ENCODE measurements at regions not wholly inside any gene's neighbourhood (a gene's known extent, or its start where the extent isn't known, plus 50 kb on each side); places are given as distances from the start of the nearest gene placed in this dataset.

- ATAC-seq, result no peak
- H3K4me1 ChIP-seq, result peaks cover 0 to 14% (median 11%) of the 10 kb centered on the region in 12 donors
- H3K36me3 ChIP-seq, result no peaks in the 10 kb centered on the region
- peak in 3 of 5 donors; percentile 12 to 48 (median 28) for DNase-seq
- TF ChIP-seq, protein P1, sequence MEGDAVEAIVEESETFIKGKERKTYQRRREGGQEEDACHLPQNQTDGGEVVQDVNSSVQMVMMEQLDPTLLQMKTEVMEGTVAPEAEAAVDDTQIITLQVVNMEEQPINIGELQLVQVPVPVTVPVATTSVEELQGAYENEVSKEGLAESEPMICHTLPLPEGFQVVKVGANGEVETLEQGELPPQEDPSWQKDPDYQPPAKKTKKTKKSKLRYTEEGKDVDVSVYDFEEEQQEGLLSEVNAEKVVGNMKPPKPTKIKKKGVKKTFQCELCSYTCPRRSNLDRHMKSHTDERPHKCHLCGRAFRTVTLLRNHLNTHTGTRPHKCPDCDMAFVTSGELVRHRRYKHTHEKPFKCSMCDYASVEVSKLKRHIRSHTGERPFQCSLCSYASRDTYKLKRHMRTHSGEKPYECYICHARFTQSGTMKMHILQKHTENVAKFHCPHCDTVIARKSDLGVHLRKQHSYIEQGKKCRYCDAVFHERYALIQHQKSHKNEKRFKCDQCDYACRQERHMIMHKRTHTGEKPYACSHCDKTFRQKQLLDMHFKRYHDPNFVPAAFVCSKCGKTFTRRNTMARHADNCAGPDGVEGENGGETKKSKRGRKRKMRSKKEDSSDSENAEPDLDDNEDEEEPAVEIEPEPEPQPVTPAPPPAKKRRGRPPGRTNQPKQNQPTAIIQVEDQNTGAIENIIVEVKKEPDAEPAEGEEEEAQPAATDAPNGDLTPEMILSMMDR (IDR thresholded peaks at IDR 0.05), result no peak
- TF ChIP-seq POLR2A (IDR thresholded peaks at IDR 0.05), result no peak
- H3K9me3 ChIP-seq, result no peaks in the 10 kb centered on the region
- WGBS, 4 donors, result 44 to 64% (median 57%) methylated on average over 21 to 27 of the region's 27 CpGs
- H3K27me3 ChIP-seq, result no peaks in the 10 kb centered on the region
- no peak overlapping the region for H3K27ac ChIP-seq
- intact Hi-C loops (cut with DNase I), result no loop called here
- H3K4me3 ChIP-seq, result no peak overlapping the region
These were observed 199.0 kb downstream of the BRD1 start for GRCh38 chr22:49628391-49629260.

DNA sequence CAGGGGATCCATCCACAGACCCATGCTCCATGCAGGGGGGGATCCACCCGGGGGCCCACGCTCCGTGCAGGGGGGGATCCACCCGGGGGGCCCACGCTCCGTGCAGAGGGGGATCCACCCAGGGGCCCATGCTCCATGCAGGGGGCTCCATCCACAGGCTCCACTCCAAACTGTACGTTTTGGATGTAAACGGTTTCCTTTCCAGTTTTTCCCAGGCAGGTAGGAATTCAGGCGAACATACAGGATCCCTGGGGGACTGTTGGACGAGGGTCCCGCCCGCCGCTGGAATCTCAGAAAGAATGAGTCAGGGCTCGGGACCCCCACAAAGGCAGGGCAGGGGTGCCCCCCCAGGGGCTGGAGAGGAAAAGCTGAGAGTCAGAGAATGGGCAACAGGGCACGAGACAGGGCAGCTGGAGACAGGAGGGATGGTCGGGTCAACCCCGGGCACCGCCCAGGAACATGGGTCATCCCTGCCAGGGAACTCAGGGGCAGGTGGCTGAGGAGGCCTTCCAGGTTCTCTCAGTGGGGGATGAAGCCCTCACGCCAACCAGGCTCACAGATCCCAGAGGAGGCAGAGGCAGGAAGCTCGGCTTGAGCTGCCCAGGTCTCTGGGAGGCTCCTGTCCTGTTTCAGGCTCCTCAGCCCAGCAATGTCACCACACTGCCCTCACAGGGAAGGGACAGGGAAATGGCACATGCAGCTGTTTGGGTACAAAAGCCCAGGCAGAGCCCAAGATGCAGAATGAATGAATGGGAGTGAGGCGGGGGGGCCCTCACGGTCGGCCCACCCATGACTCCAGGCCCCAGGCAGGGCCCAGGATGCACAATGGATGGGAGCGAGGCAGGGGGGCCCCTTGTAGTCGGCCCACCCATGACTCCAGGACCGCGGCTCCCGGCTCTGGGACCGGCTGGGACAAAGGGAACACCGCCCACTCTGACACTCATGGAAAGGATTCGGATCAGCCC lies 200.2 kb downstream of the BRD1 start:
- ATAC-seq (no peak), DNase-seq (peak in 3 of 5 donors; percentile 13 to 44 (median 14))
- intact Hi-C loops (cut with DNase I), result no loop called here
- Histone ChIP-seq H3K36me3 (no peaks in the 10 kb centered on the region), H3K4me1 (peaks cover 0 to 9% (median 5%) of the 10 kb centered on the region in 12 donors), H3K9me3 (no peaks in the 10 kb centered on the region), H3K27me3 (peaks cover 0 to 4% (median 0%) of the 10 kb centered on the region in 9 donors), H3K4me3 (no peak overlapping the region), H3K27ac (no peak overlapping the region)
- TF ChIP-seq, protein P1 (IDR thresholded peaks at IDR 0.05), result no peak
- no peak for TF ChIP-seq POLR2A (IDR thresholded peaks at IDR 0.05)
- 77 to 82% (median 81%) methylated on average over 25 to 31 of the region's 31 CpGs for WGBS, 4 donors

- no peak for ATAC-seq
- no peak overlapping the region for H3K4me3 ChIP-seq
- intact Hi-C loops (cut with DNase I), result no loop called here
- H3K36me3 ChIP-seq, result no peaks in the 10 kb centered on the region
- H3K4me1 ChIP-seq, result peaks cover 0 to 6% (median 0%) of the 10 kb centered on the region in 12 donors
- peak in 3 of 5 donors; percentile 19 to 43 (median 20) for DNase-seq
- TF ChIP-seq, protein P1 (IDR thresholded peaks at IDR 0.05), result no peak
- TF ChIP-seq POLR2A (IDR thresholded peaks at IDR 0.05), result no peak
- no peak overlapping the region for H3K27ac ChIP-seq
- 76 to 87% (median 85%) methylated on average over 9 to 20 of the region's 20 CpGs for WGBS, 4 donors
- peaks cover 0 to 4% (median 0%) of the 10 kb centered on the region in 9 donors for H3K27me3 ChIP-seq
- H3K9me3 ChIP-seq, result no peaks in the 10 kb centered on the region
These were observed 201.1 kb downstream of the BRD1 start for GRCh38 chr22:49626361-49627216.

All from heart left ventricle (tissue), 16 donors.